ENCODE measurements at regions not wholly inside any gene's neighbourhood (a gene's known extent, or its start where the extent isn't known, plus 50 kb on each side); places are given as distances from the start of the nearest gene placed in this dataset.

GRCh38 chr15:47945872-47946650, 174.7 kb upstream of the SLC24A5 start:
- DNase-seq (ENCODE audit: low read depth), result no peak

GRCh38 chr15:47949815-47950214, 171.0 kb upstream of the SLC24A5 start:
- DNase-seq (ENCODE audit: low read depth), result no peak

GRCh38 chr15:47950447-47950846, 170.3 kb upstream of the SLC24A5 start:
- no peak for DNase-seq (ENCODE audit: low read depth)

GRCh38 chr15:47951781-47952180, 169.0 kb upstream of the SLC24A5 start:
- DNase-seq (ENCODE audit: low read depth), result no peak

- no peak for DNase-seq (ENCODE audit: low read depth)
Observed at GRCh38 chr15:47954196-47954595, 166.6 kb upstream of the SLC24A5 start.

- DNase-seq (ENCODE audit: low read depth), result no peak
Observed at GRCh38 chr15:47955021-47955420, 165.8 kb upstream of the SLC24A5 start.

GRCh38 chr15:47959617-47960413, 161.0 kb upstream of the SLC24A5 start:
- DNase-seq (ENCODE audit: low read depth), result no peak

GRCh38 chr15:47961401-47962090, 159.2 kb upstream of the SLC24A5 start:
- DNase-seq (ENCODE audit: low read depth), result no peak

GRCh38 chr15:47963265-47963664, 157.5 kb upstream of the SLC24A5 start:
- no peak for DNase-seq (ENCODE audit: low read depth)

- no peak for DNase-seq (ENCODE audit: low read depth)
Observed at GRCh38 chr15:47964229-47964628, 156.6 kb upstream of the SLC24A5 start.

GRCh38 chr15:47965297-47965696, 155.5 kb upstream of the SLC24A5 start:
- no peak for DNase-seq (ENCODE audit: low read depth)

- DNase-seq (ENCODE audit: low read depth), result no peak
Observed at GRCh38 chr15:47968593-47968992, 152.2 kb upstream of the SLC24A5 start.

GRCh38 chr15:47971637-47972036, 149.2 kb upstream of the SLC24A5 start:
- DNase-seq (ENCODE audit: low read depth), result no peak

GRCh38 chr15:47972738-47973137, 148.1 kb upstream of the SLC24A5 start:
- no peak for DNase-seq (ENCODE audit: low read depth)

- no peak for DNase-seq (ENCODE audit: low read depth)
Observed at GRCh38 chr15:47974724-47975123, 146.1 kb upstream of the SLC24A5 start.

- DNase-seq (ENCODE audit: low read depth), result no peak
Observed at GRCh38 chr15:47975427-47975826, 145.4 kb upstream of the SLC24A5 start.

- DNase-seq (ENCODE audit: low read depth), result no peak
Observed at GRCh38 chr15:47983533-47983932, 137.3 kb upstream of the SLC24A5 start.

GRCh38 chr15:47985568-47985967, 135.2 kb upstream of the SLC24A5 start:
- DNase-seq (ENCODE audit: low read depth), result no peak

- no peak for DNase-seq (ENCODE audit: low read depth)
Observed at GRCh38 chr15:47987461-47987860, 133.3 kb upstream of the SLC24A5 start.

- peak; percentile 51 for DNase-seq (ENCODE audit: low read depth)
Observed at GRCh38 chr15:47987908-47988532, 132.8 kb upstream of the SLC24A5 start.

- DNase-seq (ENCODE audit: low read depth), result no peak
Observed at GRCh38 chr15:47988564-47988963, 132.2 kb upstream of the SLC24A5 start.

GRCh38 chr15:47990821-47991220, 130.0 kb upstream of the SLC24A5 start:
- DNase-seq (ENCODE audit: low read depth), result no peak
